ENCODE measurements at regions not wholly inside any gene's neighbourhood (a gene's known extent, or its start where the extent isn't known, plus 50 kb on each side); places are given as distances from the start of the nearest gene placed in this dataset.
A peak's percentile ranks its signal among the peaks of the same experiment; 100 is the strongest.

DNA sequence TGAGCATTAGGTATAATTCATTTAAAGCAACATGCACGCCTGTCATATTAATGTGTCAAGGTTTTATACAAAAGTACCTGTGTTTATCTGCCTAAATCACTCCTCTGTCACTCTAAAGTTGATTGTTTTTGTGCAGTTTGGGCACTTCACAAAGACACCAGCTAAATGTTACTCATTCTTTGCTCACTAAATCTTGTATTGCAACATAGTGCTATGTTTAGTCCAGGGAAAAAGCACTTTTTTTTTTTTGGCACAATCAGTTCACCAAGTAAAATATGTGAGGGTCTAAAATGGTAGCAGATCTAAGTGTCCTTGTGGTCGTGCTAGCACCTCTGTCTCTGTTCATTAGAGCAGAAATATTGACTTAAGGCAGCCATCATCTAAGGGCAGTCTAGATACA, 2526.7 kb upstream of the PCDH20 start:
- no peaks in the 10 kb centered on the region for H3K9me3 ChIP-seq
- no peak overlapping the region for H3K4me3 ChIP-seq (ENCODE audit: low read depth, low read length)
- H3K36me3 ChIP-seq: no peaks in the 10 kb centered on the region
- no peak for DNase-seq
- H3K27me3 ChIP-seq: no peaks in the 10 kb centered on the region
- TF ChIP-seq, protein P1, sequence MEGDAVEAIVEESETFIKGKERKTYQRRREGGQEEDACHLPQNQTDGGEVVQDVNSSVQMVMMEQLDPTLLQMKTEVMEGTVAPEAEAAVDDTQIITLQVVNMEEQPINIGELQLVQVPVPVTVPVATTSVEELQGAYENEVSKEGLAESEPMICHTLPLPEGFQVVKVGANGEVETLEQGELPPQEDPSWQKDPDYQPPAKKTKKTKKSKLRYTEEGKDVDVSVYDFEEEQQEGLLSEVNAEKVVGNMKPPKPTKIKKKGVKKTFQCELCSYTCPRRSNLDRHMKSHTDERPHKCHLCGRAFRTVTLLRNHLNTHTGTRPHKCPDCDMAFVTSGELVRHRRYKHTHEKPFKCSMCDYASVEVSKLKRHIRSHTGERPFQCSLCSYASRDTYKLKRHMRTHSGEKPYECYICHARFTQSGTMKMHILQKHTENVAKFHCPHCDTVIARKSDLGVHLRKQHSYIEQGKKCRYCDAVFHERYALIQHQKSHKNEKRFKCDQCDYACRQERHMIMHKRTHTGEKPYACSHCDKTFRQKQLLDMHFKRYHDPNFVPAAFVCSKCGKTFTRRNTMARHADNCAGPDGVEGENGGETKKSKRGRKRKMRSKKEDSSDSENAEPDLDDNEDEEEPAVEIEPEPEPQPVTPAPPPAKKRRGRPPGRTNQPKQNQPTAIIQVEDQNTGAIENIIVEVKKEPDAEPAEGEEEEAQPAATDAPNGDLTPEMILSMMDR (IDR thresholded peaks at IDR 0.05; ENCODE audit: low read depth, low read length): no peak
- H3K4me1 ChIP-seq: peaks cover 10% of the 10 kb centered on the region

DNA sequence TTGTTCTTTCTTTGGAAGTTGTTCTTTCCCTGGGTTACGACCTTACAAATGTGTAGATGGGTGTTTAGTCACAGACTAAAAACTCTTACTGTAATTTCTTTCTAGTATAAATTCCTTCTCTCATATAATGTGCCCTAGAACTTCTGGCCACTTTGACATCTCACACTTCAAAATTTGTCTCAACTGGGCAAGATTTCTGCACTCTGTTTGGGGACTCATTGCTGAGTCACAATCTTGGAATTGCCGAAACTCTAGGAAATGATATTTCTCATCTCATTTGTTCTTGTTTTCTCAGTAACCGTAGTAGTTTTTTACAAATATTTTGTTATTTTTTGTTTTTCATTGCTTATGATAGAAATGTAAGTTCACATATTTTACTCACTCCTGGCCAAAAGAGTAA, 2523.2 kb upstream of the PCDH20 start:
- TF ChIP-seq, protein P1 (IDR thresholded peaks at IDR 0.05; ENCODE audit: low read depth, low read length): no peak
- no peaks in the 10 kb centered on the region for H3K27me3 ChIP-seq
- no peak for DNase-seq
- H3K9me3 ChIP-seq: no peaks in the 10 kb centered on the region
- no peaks in the 10 kb centered on the region for H3K4me1 ChIP-seq
- no peaks in the 10 kb centered on the region for H3K36me3 ChIP-seq
- H3K4me3 ChIP-seq (ENCODE audit: low read depth, low read length): no peak overlapping the region

DNA sequence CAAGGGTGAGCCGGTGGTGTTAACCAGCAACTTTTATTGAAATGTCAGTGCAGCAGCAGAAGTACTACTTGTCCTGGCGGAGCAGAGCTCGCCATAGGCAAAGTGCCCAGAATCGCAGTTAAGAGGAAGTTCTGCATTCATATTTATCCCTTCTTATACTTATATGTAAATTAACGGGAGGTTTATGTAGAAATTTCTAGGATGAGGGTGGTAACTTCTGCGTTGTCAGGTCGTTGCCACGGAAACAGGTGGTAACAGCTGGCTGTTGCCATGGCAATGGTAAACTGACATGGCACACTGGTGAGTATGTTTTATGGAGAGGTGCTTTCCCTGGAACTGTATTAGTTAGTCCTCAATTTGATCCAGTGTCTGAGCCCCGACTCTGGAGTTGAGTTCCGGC, 2494.9 kb upstream of the PCDH20 start:
- TF ChIP-seq, protein P1 (IDR thresholded peaks at IDR 0.05; ENCODE audit: low read depth, low read length): no peak
- Histone ChIP-seq H3K9me3 (no peaks in the 10 kb centered on the region), H3K4me1 (no peaks in the 10 kb centered on the region), H3K4me3 (ENCODE audit: low read depth, low read length) (no peak overlapping the region), H3K27me3 (no peaks in the 10 kb centered on the region), H3K36me3 (no peaks in the 10 kb centered on the region)
- peak; percentile 18 for DNase-seq

DNA sequence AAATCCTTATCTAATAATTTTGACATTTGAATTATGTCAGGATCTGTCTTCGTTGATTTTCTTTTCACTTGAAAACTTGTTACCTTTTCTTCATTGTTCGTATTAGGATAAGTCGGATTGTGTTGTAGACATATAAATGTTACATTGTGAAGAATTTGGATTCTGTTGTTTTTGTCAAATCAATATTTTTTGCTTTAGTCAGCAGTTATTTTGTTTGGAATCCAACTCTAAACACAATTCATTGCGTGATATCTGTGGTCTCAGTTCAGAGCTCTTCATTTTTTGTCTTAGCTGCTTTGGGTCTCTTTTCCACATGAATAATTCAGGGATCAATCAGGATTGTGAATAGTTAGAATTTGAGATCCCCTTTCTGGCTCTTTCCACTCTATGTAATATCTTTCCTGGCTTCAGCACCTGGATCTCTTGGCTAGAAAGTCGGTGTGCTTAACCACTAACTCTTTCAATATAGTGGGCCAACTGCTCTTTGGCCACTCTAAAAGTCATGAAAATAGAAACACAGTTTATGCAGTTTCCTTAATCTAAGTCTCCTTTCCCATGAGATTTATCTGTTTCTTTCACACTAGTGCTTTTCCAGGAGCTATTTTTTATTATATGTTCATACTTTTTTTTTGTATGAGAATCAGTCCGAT, 2494.2 kb upstream of the PCDH20 start:
- DNase-seq: no peak
- H3K27me3 ChIP-seq: no peaks in the 10 kb centered on the region
- H3K4me1 ChIP-seq: no peaks in the 10 kb centered on the region
- H3K9me3 ChIP-seq: no peaks in the 10 kb centered on the region
- no peak overlapping the region for H3K4me3 ChIP-seq (ENCODE audit: low read depth, low read length)
- H3K36me3 ChIP-seq: no peaks in the 10 kb centered on the region
- TF ChIP-seq, protein P1 (IDR thresholded peaks at IDR 0.05; ENCODE audit: low read depth, low read length): no peak

DNA sequence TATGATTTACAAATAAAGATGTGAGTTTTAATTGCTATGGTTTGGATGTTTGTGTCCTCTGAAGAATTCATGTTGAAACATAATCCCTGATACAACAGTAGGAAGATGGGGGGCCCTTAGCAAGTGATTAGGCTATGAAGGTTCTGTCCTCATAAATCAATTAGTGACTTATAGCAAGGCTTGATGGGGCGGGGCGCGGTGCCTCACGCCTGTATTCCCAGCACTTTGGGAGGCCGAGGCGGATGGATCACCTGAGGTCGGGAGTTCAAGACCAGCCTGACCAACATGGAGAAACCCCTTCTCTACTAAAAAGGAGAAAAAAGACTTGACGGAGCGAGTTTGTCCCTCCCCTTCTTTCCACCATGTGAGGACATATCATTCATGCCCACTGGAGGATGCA, 2486.5 kb upstream of the PCDH20 start:
- Histone ChIP-seq H3K4me3 (ENCODE audit: low read depth, low read length) (no peak overlapping the region), H3K4me1 (no peaks in the 10 kb centered on the region), H3K9me3 (no peaks in the 10 kb centered on the region), H3K27me3 (no peaks in the 10 kb centered on the region), H3K36me3 (no peaks in the 10 kb centered on the region)
- TF ChIP-seq, protein P1 (IDR thresholded peaks at IDR 0.05; ENCODE audit: low read depth, low read length): no peak
- no peak for DNase-seq

DNA sequence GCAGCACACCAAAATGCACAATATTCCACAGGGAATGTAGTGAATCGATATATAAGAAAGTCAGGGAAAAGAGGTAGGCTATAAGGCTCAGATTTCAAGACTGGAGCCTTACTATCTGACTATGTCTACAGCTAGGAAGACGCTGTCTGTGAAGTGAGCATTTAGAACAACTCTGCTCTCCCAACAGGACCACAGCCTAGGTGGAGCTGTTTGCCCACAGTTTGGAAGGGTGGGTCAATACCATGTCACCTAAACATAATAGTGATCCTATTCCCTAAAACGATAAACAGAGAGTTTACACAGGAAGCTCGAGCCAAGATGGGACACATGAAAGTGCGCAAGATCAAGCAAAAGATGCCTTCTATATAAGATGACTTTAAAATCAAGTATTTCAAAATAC, 2486.0 kb upstream of the PCDH20 start:
- peak; percentile 14 for DNase-seq
- no peak overlapping the region for H3K4me3 ChIP-seq (ENCODE audit: low read depth, low read length)
- H3K27me3 ChIP-seq: no peaks in the 10 kb centered on the region
- TF ChIP-seq, protein P1 (IDR thresholded peaks at IDR 0.05; ENCODE audit: low read depth, low read length): peak; percentile 42
- H3K36me3 ChIP-seq: no peaks in the 10 kb centered on the region
- no peaks in the 10 kb centered on the region for H3K4me1 ChIP-seq
- H3K9me3 ChIP-seq: no peaks in the 10 kb centered on the region

Measured in BE2C (cell line).